ENCODE measurements at regions not wholly inside any gene's neighbourhood (a gene's known extent, or its start where the extent isn't known, plus 50 kb on each side); places are given as distances from the start of the nearest gene placed in this dataset.

GRCh38 chr5:91742550-91742949 lies 359.4 kb upstream of the ARRDC3 start:
- no peaks in the 10 kb centered on the region for H3K9me3 ChIP-seq (ENCODE audit: insufficient read depth, low read length)
- TF ChIP-seq, protein P1, sequence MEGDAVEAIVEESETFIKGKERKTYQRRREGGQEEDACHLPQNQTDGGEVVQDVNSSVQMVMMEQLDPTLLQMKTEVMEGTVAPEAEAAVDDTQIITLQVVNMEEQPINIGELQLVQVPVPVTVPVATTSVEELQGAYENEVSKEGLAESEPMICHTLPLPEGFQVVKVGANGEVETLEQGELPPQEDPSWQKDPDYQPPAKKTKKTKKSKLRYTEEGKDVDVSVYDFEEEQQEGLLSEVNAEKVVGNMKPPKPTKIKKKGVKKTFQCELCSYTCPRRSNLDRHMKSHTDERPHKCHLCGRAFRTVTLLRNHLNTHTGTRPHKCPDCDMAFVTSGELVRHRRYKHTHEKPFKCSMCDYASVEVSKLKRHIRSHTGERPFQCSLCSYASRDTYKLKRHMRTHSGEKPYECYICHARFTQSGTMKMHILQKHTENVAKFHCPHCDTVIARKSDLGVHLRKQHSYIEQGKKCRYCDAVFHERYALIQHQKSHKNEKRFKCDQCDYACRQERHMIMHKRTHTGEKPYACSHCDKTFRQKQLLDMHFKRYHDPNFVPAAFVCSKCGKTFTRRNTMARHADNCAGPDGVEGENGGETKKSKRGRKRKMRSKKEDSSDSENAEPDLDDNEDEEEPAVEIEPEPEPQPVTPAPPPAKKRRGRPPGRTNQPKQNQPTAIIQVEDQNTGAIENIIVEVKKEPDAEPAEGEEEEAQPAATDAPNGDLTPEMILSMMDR (IDR thresholded peaks at IDR 0.05; ENCODE audit: low read depth, low read length): no peak
- no peak for TF ChIP-seq EZH2phosphoT487 (IDR thresholded peaks at IDR 0.05; ENCODE audit: low read depth)
- no peaks in the 10 kb centered on the region for H4K20me1 ChIP-seq (ENCODE audit: insufficient read depth, low read length)
- no peak overlapping the region for H3K27ac ChIP-seq (ENCODE audit: low read length)
- no peaks in the 10 kb centered on the region for H3K79me2 ChIP-seq (ENCODE audit: low read length)
- no peaks in the 10 kb centered on the region for H3K36me3 ChIP-seq (replicated peaks; ENCODE audit: low read depth, low read length)
- H3K9ac ChIP-seq (ENCODE audit: low read length): no peak overlapping the region
- H2AFZ ChIP-seq (ENCODE audit: low read depth, low read length): no peak overlapping the region
- no peak overlapping the region for H3K4me2 ChIP-seq (ENCODE audit: low read length)
- no peaks in the 10 kb centered on the region for H3K4me1 ChIP-seq (ENCODE audit: low read length)
- H3K4me3 ChIP-seq (ENCODE audit: low read length): no peak overlapping the region
- no peaks in the 10 kb centered on the region for H3K27me3 ChIP-seq (ENCODE audit: low read depth, low read length)

GRCh38 chr5:91741764-91742505 lies 358.8 kb upstream of the ARRDC3 start:
- Histone ChIP-seq H3K27me3 (ENCODE audit: low read depth, low read length) (no peaks in the 10 kb centered on the region), H3K4me3 (ENCODE audit: low read length) (no peak overlapping the region), H3K79me2 (ENCODE audit: low read length) (no peaks in the 10 kb centered on the region), H3K4me1 (ENCODE audit: low read length) (no peaks in the 10 kb centered on the region), H3K9ac (ENCODE audit: low read length) (no peak overlapping the region), H3K9me3 (ENCODE audit: insufficient read depth, low read length) (no peaks in the 10 kb centered on the region), H4K20me1 (ENCODE audit: insufficient read depth, low read length) (no peaks in the 10 kb centered on the region), H2AFZ (ENCODE audit: low read depth, low read length) (no peak overlapping the region), H3K4me2 (ENCODE audit: low read length) (no peak overlapping the region), H3K27ac (ENCODE audit: low read length) (no peak overlapping the region), H3K36me3 (replicated peaks; ENCODE audit: low read depth, low read length) (no peaks in the 10 kb centered on the region)
- TF ChIP-seq, protein P1 (IDR thresholded peaks at IDR 0.05; ENCODE audit: low read depth, low read length): no peak
- no peak for TF ChIP-seq EZH2phosphoT487 (IDR thresholded peaks at IDR 0.05; ENCODE audit: low read depth)

GRCh38 chr5:91730026-91730425 lies 346.9 kb upstream of the ARRDC3 start:
- H4K20me1 ChIP-seq (ENCODE audit: insufficient read depth, low read length): no peaks in the 10 kb centered on the region
- H3K4me1 ChIP-seq (ENCODE audit: low read length): no peaks in the 10 kb centered on the region
- H2AFZ ChIP-seq (ENCODE audit: low read depth, low read length): no peak overlapping the region
- H3K27me3 ChIP-seq (ENCODE audit: low read depth, low read length): no peaks in the 10 kb centered on the region
- H3K9me3 ChIP-seq (ENCODE audit: insufficient read depth, low read length): no peaks in the 10 kb centered on the region
- no peak for TF ChIP-seq EZH2phosphoT487 (IDR thresholded peaks at IDR 0.05; ENCODE audit: low read depth)
- no peak overlapping the region for H3K4me3 ChIP-seq (ENCODE audit: low read length)
- no peak overlapping the region for H3K9ac ChIP-seq (ENCODE audit: low read length)
- H3K36me3 ChIP-seq (replicated peaks; ENCODE audit: low read depth, low read length): no peaks in the 10 kb centered on the region
- H3K79me2 ChIP-seq (ENCODE audit: low read length): no peaks in the 10 kb centered on the region
- no peak overlapping the region for H3K4me2 ChIP-seq (ENCODE audit: low read length)
- H3K27ac ChIP-seq (ENCODE audit: low read length): no peak overlapping the region

DNA sequence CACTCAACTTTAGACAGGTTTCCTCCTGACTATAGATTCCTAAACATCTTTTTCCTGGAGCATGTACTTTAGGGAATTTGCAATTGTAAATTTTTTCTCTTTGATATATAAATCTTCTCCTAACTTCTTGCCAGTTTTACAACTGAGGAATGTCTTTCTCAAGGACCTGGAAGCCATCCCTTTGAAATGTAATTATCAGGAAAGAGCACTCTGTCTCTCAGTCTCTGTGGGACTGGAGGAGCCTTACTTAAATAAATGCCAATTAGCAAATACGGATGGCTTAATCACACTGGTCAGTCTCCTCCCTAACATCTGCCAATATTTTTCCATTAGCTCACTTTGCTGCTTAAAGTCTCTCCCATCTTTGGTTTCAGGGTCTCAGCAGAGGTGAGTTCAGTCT lies 344.3 kb upstream of the ARRDC3 start:
- H3K9ac ChIP-seq (ENCODE audit: low read length): no peak overlapping the region
- H3K4me2 ChIP-seq (ENCODE audit: low read length): no peak overlapping the region
- no peak overlapping the region for H2AFZ ChIP-seq (ENCODE audit: low read depth, low read length)
- no peaks in the 10 kb centered on the region for H3K27me3 ChIP-seq (ENCODE audit: low read depth, low read length)
- no peak overlapping the region for H3K27ac ChIP-seq (ENCODE audit: low read length)
- H4K20me1 ChIP-seq (ENCODE audit: insufficient read depth, low read length): no peaks in the 10 kb centered on the region
- no peaks in the 10 kb centered on the region for H3K4me1 ChIP-seq (ENCODE audit: low read length)
- H3K4me3 ChIP-seq (ENCODE audit: low read length): no peak overlapping the region
- no peaks in the 10 kb centered on the region for H3K79me2 ChIP-seq (ENCODE audit: low read length)
- H3K9me3 ChIP-seq (ENCODE audit: insufficient read depth, low read length): no peaks in the 10 kb centered on the region
- no peak for TF ChIP-seq EZH2phosphoT487 (IDR thresholded peaks at IDR 0.05; ENCODE audit: low read depth)
- TF ChIP-seq, protein P1 (IDR thresholded peaks at IDR 0.05; ENCODE audit: low read depth, low read length): no peak
- no peaks in the 10 kb centered on the region for H3K36me3 ChIP-seq (replicated peaks; ENCODE audit: low read depth, low read length)

All from OCI-LY3 (cell line).